NB4 (cell line): ENCODE measurements at regions not wholly inside any gene's neighbourhood (a gene's known extent, or its start where the extent isn't known, plus 50 kb on each side); places are given as distances from the start of the nearest gene placed in this dataset.

Experiments used
- DNase-seq: peaks from one replicate; pipeline ENCODE4 v3.0.0; 2010; ENCODE audit warnings: low read depth
- H3K4me3 ChIP-seq: one replicate; pipeline ENCODE4 v1.5.1; 2011; ENCODE audit warnings: mild to moderate bottlenecking, low read depth, low read length, moderate library complexity
- CTCF ChIP-seq: IDR thresholded peaks from one replicate; pipeline ENCODE4 v1.5.1; 2012; ENCODE audit warnings: low read depth, low read length
- MAX ChIP-seq: IDR thresholded peaks from 2 replicates; pipeline ENCODE4 v1.6.1; 2011; ENCODE audit warnings: low read depth, low read length
- MYC ChIP-seq: IDR thresholded peaks from 2 replicates; pipeline ENCODE4 v1.6.1; 2011; ENCODE audit warnings: low read depth, low read length
- POLR2A ChIP-seq: IDR thresholded peaks from 2 replicates; pipeline ENCODE4 v1.6.1; 2011; ENCODE audit warnings: mild to moderate bottlenecking; ENCODE audit not compliant: insufficient read length; ENCODE audit errors: extremely low read depth

GRCh38 chr7:115462301-115463015, 540.6 kb downstream of the MDFIC start:
- no peak overlapping the region for H3K4me3 ChIP-seq
- no peak for TF ChIP-seq POLR2A
- no peak for TF ChIP-seq MYC
- TF ChIP-seq MAX, result no peak
- no peak for TF ChIP-seq CTCF
- DNase-seq, result no peak

GRCh38 chr7:115449689-115450088, 527.8 kb downstream of the MDFIC start:
- DNase-seq, result no peak
- no peak for TF ChIP-seq MAX
- no peak for TF ChIP-seq CTCF
- TF ChIP-seq MYC, result no peak
- no peak for TF ChIP-seq POLR2A
- no peak overlapping the region for H3K4me3 ChIP-seq

GRCh38 chr7:115447495-115447894, 525.6 kb downstream of the MDFIC start:
- H3K4me3 ChIP-seq, result no peak overlapping the region
- DNase-seq, result no peak
- no peak for TF ChIP-seq CTCF

GRCh38 chr7:115441033-115441432, 519.1 kb downstream of the MDFIC start:
- no peak for DNase-seq
- no peak for TF ChIP-seq CTCF
- TF ChIP-seq MYC, result no peak
- TF ChIP-seq POLR2A, result no peak
- no peak for TF ChIP-seq MAX
- H3K4me3 ChIP-seq, result no peak overlapping the region

GRCh38 chr7:115435178-115435577, 513.3 kb downstream of the MDFIC start:
- H3K4me3 ChIP-seq, result no peak overlapping the region
- no peak for DNase-seq
- TF ChIP-seq CTCF, result no peak
- no peak for TF ChIP-seq MYC
- TF ChIP-seq POLR2A, result no peak
- no peak for TF ChIP-seq MAX

- no peak for DNase-seq
- TF ChIP-seq POLR2A (no peak), MAX (no peak)
These were observed 508.0 kb downstream of the MDFIC start for GRCh38 chr7:115429918-115430317.

More at GRCh38 chr7:115429918-115430317, 508.0 kb downstream of the MDFIC start:
- no peak overlapping the region for H3K4me3 ChIP-seq
